GM10847 (cell line): ENCODE measurements at regions not wholly inside any gene's neighbourhood (a gene's known extent, or its start where the extent isn't known, plus 50 kb on each side); places are given as distances from the start of the nearest gene placed in this dataset.

Experiments used
- POLR2A ChIP-seq: IDR thresholded peaks from 2 replicates; pipeline ENCODE4 v1.6.1; 2011; ENCODE audit not compliant: insufficient read length; ENCODE audit errors: extremely low read depth

DNA sequence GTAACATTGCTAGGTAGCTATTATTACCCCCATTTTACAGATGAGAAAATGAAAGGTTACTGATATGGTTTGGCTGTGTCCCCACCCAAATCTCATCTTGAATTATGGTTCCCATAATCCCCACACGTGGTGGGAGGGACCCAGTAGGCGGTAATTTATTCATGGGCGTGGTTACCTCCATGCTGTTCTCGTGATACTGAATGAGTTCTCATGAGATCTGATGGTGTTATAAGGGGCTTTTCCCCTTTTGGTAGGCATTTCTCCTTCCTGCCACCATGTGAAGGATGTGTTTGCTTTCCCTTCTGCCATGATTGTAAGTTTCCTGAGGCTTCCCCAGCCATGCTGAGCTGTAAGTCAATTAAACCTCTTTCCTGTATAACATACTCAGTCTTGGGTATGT, 252.1 kb downstream of the OPA1 start:
- no peak for TF ChIP-seq POLR2A

DNA sequence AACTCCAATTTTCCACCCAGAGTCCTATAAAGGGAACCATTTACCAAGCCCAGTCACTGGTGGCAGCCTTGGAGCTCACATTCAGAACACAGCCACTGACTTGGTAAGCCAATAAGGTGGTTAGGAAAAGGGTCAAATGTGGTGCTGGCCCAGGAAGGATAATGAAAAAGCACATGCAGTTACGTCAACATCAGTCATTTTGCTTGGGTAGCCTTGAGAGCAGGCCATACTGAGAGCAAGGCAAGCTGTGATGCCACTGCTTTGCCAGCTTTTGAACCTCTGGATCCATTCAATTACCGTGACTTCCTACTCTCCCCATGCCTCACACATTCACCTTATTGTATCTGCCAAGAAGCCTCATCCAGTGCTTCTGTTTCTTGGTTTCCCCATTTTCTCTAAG, 253.6 kb downstream of the OPA1 start:
- no peak for TF ChIP-seq POLR2A

DNA sequence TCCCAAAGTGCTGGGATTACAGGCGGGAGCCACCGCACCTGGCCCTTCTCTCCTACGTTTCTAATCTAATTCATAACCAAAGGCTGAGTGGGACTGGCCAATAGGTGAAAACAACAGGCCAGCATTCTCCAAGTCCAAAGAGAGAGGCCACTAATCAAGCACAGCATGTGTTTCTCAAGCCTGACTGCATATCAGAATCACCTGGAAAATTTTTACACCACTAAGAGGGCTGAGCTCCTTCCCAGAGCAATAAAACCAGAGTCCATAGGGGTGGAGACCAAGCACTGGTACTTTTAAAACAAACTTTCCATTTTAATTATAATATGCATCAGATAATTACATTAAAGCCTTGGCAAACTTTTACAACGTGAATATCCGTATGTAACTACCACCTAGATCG, 254.4 kb downstream of the OPA1 start:
- no peak for TF ChIP-seq POLR2A

DNA sequence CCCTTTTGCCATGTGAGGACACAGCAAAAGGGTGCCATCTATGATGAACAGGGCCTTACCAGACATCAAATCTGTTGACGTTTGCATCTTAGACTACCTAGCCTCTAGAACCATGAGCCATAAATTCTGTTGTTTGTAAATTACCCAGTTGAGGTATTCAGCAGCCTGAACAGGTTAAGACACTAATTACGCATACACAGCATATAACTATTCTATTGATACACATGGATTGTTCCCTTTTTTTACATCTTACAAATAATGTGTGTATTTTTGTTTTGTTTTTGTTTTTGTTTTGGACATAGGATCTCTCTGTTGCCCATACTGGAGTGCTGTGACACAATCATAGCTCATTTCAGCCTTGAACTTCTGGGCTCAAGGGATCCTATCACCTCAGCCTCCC, 255.5 kb downstream of the OPA1 start:
- TF ChIP-seq POLR2A: no peak

DNA sequence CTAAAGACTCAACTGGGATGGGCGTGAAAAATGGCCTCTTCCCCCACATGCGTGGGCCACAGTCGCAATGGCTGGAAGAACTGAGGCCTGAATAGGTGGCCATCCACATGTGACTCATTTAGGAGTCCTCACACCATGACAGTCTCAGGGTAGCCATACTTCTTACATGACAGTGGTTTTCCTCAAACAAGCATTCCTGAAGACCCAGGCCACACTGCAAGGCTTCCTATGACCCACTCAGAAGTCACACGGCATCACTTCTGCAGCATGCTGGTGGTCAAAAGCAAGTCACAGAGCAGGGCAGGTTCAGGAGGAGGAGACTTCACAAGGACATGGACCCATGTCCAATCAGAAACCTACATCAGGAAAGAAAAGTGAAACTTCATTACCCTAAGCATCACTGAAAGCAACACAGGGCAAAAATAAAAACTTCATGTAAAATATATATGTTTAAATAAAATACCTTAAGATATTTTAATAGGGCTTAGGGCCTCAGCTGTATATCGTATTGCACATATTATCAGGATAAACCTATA, 257.1 kb downstream of the OPA1 start:
- TF ChIP-seq POLR2A: no peak

DNA sequence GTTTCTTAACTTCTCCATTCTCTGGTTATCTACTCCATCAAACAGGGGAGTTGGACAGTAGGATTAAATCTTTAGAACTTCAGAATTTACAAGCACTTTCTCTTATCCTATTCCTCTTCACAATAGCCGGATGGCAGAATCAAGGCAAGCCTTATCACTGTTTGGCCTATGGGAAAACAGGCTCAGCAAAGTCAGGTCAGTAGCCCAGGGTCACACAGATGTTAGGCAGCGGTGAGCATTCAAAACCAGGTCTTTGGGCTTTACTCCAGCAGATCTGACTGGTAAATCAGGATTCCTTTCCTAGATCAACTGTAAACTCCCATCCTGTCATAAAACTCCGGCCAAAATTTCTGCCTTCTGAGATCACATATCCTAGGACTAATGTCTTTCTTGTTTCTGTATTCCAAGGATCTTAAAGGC, 258.4 kb downstream of the OPA1 start:
- TF ChIP-seq POLR2A: no peak

DNA sequence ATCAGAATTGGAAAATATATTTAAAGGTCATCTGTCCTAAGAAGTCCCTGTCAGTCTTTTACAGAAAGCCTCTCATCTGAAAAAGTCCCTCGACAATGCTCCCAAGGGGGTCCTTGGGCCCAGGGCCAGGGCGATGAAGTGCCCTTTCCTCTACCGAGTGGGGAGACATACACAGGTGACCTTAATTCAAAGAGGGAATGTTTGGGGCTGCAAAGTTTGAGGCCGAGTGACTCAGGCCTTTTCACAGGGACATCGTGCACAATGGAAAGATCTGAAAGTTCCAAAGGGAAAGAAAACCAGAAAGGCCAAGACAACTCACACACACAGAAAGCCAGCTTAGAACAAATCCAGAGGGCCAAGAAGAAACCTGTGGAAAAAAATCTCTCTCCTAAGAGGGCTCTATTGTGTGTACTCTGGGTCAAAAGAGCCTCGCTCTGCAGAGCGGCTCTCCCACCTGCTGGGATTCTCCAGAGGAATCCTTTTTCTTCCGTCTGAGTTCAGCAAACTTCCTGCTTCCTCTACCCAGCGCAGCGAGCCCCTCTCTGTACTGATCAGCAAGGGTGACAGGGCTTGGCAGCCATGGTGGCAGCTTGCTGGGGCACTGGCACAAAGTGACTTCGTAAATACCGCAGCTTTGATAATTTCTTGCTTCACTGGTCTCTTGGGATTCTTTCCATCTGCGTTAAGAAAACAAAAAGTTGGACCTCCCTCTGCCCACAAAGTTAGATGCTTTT, 259.1 kb downstream of the OPA1 start:
- TF ChIP-seq POLR2A: no peak

DNA sequence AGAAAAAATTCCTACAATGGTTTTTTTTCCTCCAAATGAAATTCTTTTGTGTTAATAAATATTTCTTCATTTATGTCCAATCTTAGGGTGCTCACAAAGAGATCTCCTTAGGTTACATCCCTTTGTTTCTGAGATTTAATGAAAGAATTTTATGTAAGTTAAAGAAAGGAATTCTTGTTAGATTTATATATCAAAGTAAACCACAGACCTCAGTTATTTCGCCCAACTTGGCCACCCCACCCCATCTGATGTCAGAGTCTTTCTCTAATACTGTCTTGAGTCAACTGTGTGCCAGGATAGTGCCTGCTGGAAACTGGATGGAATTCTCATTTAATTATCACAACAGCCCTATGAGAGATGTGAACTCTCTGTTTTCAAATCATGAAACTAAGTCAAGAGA, 259.9 kb downstream of the OPA1 start:
- TF ChIP-seq POLR2A: no peak

DNA sequence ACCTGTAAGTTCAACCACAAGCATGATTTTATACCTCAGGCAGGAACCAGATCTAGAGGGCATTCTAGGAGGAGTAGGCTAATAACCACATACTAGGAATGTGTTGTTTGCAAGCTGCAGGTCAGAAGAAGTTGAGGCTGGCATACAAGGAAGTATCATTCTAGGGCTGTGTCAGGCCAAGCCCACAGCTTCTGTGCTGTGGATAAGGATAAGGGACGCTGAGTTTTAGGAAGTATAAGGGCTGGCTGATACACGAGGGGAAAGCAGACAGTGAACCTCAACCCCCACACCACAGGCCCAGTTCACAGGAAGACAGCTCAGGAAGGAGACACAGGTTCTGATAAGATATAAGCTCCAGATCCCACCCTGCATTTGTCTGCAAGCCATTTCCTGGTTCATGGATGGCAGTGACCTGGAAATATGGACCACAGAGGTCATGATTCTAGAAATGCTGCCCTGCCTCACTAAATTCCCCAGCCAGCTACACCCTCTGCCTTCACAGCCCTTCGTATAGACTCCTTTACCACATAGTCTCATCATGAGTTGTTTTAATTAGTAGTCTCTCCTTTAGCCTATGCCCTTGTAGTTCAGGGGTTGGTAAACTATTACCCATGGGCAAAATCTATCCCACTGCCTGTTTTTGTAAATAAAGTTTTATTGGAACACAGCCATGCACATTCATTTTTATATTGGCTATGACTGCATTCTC, 260.7 kb downstream of the OPA1 start:
- TF ChIP-seq POLR2A: no peak

DNA sequence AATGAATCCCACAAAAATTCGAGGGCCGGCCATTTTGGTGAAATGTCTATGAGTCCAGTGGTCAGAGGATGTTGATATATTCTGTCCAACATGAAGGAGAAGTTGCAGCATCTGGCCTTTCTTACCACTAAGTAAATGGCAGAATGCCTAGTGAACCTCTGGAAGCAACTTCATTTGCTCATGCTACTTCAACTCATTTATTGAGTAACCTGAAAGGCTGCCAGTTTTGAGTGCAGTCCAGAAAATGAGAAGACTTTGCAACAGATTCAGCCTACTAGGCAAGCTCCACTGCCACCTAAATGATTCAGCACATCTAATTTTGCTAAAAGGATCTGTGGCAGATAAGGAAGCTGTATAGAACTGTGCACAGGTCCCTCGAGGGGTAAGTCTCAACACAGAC, 265.0 kb downstream of the OPA1 start:
- TF ChIP-seq POLR2A: no peak

DNA sequence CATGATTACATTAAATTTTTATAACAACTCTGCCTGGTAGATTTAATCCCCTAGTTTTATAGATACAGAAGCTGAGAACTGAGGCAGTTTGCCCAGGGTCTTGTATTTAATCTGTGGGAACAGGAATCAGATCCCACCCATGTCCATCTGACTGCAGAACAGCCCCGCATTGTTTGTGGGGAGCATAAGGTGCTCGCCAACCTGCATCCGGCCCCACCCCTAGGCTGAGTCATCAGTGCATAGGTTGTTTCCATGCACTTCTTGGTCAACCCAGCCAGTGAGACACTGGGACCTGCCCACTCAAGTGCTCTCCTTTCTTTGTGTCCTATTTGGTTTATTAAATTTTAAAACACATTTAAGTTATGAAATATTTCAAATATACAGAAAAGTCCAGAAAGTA, 266.2 kb downstream of the OPA1 start:
- no peak for TF ChIP-seq POLR2A

DNA sequence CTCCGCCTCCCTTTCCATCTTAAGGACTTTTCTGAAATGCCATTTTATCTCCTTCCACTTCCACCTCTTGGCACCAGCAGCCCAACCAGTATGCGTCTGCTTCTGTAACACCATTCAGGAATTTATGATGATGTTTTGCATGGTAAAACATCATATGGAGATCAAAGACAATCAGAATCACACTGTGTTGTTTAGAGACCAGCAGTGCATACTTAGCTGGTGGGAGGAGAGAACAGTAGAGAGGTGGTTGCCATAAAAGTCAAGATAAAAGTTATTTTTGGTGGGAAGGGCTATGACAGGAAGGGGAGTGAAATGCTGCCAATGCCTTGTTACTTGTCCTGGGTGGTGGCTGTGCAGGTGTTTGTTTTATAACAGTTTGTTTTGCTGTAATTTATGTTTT, 268.0 kb downstream of the OPA1 start:
- no peak for TF ChIP-seq POLR2A

DNA sequence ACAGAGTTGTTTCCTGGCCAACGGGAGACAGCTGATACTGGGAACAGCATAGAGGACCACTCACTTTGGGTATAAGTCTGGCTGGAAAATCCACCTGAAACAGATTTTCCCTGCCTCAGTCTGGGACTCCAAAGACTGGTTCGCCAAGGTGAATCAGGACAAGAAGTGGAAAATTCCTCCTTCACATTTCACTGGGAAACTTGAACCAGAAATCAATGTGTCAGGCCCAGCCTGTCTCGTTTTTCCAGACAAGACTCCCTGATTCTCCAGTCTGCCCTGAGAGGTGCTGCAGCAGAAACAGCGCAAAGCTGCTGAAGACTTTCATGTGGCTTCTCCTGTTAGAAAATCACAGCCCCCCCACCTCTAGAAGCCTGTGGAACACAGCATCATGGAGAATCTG, 269.8 kb downstream of the OPA1 start:
- TF ChIP-seq POLR2A: no peak

DNA sequence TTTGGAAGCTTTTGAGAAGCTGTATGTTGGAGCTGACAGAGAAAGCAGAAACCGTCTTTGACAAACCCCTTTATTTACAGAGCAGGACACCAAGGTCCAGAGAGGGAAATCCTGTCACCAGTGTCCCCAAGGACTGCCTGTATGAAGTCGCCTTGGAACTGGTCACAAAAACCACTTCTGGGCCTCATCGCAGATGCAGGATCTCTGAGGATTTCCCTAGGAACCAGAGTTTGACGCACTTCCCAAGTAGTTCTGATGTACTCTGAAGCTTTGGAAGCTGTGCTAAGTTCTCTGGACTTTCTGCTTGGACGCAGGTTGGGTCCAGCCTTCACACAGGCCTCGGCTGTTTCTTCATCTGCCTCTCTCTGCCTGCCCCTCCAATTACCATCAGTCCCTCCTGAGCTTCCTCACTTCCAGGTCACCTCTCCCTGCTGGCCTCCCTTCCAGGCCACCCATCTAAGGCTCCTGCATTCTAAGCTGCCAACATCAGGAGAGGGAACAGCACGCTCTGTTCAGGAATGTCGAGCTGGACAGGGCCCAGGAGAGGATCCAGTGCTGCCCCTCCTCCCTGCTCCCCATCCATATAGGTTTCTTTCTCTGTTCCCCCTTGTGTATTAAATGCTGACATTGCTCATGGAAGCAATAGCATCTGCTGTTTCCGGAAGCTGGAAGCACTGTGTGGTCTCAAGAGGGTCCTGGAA, 270.8 kb downstream of the OPA1 start:
- no peak for TF ChIP-seq POLR2A

DNA sequence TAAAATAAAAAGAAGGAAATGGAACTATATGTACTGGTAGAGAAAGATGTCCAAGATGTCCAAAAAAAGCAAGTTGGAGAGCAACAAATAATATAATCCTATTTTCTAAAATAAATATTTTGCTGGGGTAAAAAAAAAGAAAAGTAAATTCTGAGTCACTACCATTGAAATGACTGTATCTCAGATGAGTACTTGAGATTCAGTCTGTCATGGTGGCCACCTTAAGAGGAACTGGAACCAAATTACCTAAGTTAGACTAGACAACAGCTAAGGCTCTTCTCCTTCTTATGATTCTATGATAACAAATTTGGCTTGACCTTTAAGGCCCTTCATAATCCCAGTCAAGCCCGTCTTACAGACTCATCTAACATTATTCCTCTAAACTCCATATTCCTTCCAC, 270.6 kb upstream of the HES1 start:
- no peak for TF ChIP-seq POLR2A

DNA sequence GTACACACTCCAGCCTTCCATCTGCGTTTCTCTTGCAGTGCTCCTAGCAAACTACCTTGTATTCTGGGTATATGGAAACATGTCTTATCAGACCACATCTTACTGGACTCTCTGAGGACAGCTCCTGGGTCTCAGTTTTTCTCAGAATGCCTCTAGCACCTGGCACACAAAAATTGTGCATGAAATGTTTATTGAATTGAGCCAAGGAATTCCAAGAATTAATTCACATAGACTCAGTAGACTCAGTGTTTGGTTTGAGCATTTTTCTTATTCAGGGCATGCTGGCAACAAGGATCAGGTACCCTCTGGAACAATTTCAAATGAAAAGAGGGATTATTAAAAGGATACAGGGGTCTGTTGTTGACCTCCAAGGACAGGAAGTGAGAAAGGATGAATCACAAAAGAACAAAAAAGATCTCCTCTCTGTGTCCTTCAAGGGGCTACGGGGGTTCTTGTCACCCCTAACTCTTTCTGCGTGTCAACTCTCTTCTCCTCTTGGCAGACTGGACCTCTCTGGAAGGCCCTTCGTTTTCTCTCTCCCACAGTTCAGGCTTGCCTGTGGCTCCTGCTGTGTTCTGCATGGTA, 270.0 kb upstream of the HES1 start:
- no peak for TF ChIP-seq POLR2A
